HTR-8/SVneo (cell line): ENCODE measurements at regions not wholly inside any gene's neighbourhood (a gene's known extent, or its start where the extent isn't known, plus 50 kb on each side); places are given as distances from the start of the nearest gene placed in this dataset.

Experiments
- DNase-seq: peaks from one replicate; pipeline ENCODE4 v3.0.0; 2011; ENCODE audit warnings: low spot score, mixed read lengths; ENCODE audit not compliant: insufficient read length
- FAIRE-seq: peaks from 2 replicates; lab custom pipeline; 2011; peaks lifted over from hg19 to GRCh38; lab: Jason Lieb, UNC

DNA sequence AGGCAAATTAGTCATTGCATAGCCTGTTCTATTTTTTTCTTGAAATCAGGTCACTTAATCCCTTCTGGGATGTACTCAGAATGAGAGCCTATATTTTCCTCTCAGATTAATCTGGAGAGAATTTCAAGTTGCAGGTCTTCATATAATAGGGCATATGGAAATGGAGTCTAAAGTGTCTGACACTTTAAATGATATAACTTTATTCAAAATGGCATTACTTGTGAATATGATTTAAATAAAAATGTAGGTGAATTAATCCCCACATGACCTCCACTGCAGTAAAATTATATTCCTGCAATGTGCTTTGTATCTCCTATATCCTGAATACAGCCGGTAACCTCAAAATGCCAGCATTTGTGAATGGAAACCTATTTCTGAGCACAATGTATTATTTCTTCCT, 172.5 kb upstream of the BTBD3 start:
- DNase-seq, result no peak
- FAIRE-seq, result no peak

DNA sequence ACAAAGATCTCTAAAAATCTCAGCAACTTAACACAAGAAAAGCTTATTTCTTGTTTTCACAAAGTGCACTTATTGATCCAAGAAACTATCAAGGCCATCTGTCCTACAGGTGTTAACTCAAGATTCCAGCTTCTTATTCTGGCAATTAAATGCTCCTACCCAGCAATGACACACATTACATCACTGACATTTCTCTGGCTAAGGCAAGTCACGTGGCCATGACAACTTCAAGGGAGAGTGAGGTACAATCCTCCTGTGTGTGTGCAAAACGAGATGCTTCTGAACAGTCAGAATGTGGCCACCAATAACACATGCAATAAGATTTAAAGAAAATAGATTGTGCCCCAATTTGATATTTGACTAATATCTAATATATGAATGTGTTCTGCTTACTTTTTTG, 169.3 kb upstream of the BTBD3 start:
- peak; percentile 28 for FAIRE-seq
- DNase-seq, result no peak

DNA sequence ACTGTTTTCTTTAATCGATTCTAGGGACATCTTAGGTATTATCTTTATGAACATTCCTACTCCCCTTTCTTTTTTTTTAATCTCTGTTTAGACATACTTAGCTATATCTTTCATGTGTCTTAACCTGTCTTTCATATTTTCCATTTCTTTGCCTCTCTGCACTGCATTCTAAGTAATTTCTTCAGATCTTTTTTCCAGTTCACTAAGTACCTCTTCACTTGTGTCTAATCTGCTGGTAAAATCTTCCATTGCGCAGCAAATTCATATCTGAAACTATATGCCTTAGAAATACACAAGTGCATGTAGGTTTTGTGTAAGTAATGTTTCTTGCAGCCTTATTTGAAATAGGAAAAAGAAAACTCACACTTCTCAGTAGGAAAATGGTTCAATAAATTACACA, 165.4 kb upstream of the BTBD3 start:
- FAIRE-seq (no peak), DNase-seq (no peak)

DNA sequence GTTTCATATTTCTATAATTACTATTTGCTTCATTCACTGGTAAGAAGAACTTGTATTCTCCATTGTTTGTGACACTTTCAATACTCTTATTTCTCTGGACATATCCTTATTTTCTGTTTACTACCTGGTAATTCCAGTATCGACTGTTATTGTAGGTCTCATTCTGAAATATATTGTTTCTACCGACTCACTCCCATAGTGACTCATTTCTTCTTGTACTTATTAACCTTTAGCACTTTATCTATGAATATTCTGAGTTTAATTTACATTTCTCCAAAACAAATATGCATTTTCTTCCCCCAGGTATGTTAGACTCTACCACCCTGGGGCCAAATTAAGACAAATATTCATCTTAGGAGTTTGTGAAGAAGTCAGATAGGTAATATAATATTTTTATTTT, 164.5 kb upstream of the BTBD3 start:
- DNase-seq (no peak), FAIRE-seq (no peak)

DNA sequence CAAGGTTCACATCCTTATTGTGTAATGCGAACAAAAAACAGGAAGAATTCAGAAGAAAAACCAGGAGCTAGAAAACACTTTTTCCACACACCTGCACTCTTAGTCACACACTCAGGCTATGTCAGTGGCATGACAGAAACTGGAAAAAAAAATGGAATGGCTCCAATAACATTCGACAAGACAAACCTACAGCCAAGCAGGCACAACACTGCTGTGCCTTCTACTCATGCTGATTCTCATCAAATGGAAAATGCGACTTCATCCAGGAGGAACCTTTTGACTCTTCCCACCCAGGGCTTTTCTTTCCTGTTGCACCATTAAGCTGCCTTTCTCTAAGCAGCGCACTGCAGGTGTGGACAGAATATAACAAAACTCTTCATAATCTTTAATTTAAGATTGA, 163.2 kb upstream of the BTBD3 start:
- DNase-seq (no peak), FAIRE-seq (no peak)

DNA sequence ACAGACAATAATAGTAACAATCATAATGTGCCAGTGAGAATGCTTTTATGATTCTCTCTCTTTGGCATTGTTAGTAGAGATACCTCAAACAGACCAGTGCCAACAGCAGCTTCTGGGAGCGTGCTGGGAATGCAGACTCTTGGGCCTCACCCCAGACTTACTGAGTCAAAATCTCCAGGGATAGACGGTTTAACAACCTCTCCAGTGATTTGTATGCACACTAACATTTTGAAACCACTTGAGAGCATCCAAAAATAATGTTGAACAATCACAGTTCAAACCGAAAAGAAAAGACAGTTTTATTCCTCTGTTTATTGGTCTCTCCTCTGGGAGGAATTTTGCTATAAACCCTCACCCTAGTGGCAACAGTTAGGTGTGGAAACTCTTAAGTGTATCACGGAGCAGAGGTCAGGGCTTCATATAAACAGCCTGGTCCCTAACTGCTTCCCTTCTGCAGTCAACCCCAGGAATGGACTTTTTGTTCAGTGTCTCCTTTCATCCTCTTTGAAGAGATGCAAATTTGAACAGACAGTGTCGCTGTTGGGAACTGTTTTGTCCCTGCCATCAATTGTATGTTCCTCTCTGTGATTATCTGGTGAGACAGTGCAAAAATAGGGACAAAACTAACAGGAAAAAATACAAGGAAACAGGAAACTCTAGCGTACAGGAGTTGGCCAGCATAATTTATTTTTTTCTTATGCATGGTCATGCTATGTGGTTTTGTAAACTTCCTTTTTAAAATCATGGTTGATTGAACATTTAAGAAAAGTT, 162.4 kb upstream of the BTBD3 start:
- FAIRE-seq (no peak), DNase-seq (no peak)

DNA sequence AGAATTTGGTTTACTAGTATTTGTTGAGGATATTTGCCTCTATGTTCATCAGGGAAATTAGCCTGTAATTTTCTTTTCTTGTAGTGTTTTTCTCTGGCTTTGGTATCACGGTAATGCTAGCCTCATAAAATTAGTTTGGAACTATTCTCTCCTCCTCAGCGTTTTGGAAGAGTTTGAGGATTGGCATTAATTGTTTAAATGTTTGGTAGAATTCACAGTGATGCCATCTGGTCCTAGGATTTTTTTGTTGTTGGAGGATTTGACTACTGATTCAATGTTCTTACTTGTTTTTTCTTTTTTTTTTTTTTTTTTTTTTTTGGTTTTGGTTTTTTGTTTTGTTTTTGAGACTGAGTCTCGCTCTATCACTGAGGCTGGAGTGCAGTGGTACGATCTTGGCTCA, 156.2 kb upstream of the BTBD3 start:
- DNase-seq (no peak), FAIRE-seq (no peak)

DNA sequence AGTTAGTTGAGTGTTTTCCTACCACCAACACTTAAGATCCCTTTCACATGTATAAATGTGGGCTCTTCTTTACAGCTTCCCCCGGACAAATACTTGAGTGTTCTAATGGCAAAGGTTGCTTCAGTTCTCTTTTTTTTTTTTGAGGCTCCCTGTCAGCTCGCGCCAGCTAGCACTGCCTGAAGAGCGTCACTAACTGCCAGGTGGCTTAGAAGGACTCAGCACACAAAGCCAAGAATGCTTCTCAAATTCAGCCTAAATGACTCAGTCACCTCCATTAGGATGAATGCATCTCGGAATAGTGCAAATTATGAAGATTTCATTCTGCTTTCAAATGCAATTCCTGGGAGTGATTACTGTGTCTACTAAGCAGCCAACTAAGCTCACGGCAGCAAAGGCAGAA, 150.7 kb upstream of the BTBD3 start:
- FAIRE-seq, result no peak
- no peak for DNase-seq

DNA sequence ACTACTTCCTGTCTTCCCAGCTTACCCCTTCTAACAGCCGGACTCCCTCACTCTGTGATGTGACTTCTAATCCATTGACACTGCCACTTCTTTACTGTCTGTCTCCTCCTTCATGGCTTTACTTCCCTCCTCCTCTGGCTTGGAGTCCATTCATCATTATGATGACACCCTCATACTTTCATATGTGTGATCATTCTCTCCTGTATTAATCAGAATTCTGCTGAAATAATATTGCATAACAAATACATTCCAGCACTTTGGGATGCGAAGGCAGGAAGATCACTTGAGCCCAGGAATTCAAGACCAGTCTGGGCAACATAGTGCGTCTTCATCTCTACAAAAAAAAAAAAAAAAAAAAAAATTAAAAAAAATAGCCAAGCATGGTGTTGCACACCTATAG, 147.9 kb upstream of the BTBD3 start:
- DNase-seq, result no peak
- FAIRE-seq, result no peak

DNA sequence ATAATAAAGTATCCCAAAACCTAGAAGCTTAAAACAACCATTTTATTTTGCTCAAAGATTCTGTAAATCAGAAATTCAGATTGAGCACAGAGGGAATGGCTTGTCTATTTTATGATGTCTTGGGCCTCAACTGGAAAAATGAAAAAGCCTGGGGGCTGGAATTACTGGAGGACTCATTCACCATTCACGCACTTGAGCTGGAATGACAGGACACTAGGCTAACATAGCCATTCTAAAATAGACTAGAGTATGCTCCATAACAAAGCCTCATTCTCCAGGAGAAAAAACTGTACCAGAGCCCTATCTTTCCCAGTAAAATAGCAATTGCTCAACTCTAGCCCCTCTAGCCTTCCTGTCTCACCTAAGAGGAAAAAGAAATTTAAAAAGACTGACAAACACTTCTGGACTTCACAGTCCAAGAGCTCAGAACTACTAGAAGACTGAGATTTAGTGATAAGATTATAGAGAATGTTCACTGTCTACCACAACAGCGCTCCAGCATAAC, 145.4 kb upstream of the BTBD3 start:
- FAIRE-seq (no peak), DNase-seq (no peak)

DNA sequence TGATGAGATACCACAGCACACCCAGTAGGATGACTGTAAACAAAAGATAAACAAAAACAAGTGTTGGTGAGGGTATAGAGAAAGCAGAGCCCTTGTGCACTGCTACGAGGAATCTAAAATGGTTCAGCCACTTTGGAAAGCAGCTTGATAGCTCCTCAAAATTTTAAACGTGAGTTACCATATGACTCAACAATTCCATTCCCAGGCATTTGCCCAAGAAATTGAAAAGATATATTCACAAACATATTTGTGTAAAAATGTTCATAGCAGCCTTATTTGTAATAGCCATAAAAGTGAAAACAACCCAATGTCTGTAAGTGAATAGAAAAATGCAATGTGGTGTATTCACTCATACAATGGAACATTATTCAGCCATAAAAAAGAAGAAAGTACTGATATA, 141.0 kb upstream of the BTBD3 start:
- no peak for DNase-seq
- FAIRE-seq, result no peak

DNA sequence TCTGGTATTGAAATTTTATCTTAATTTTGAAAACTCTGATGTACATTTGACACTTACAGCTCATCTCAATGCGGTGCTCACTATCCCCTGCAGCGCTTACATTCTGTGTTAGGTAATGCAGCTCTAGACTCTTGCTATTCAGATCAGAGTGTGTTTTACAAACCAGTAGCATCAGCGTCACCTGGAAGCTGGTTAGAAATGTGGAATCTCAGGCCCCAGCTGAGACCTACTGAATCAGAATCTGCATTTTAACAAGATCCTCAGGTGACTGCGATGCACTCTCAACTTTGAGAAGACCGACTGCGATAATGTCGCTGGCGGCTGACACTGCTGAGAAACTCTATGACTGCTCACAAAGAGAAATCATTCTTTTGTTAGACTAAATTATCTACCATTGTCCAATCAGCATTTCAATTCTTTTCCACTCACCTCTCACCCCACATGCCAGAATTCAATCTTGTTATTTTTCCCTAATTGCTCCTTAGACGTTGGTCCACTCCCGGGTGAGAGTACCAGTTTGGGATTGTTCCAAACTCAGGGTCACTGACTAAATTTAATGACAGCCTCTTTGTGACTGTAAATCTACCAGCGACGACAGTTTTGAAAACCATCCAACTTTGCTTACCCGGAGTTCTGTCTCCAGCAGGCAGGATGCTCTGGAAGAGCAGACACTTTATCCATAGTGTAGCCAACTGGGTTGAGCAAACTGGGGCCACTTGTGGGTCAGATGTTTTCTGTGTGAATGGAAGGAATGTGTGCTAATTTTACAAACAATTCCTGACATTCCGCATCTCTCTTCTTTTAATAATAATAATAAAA, 140.1 kb upstream of the BTBD3 start:
- FAIRE-seq (peak; percentile 48), DNase-seq (peak; percentile 48)

DNA sequence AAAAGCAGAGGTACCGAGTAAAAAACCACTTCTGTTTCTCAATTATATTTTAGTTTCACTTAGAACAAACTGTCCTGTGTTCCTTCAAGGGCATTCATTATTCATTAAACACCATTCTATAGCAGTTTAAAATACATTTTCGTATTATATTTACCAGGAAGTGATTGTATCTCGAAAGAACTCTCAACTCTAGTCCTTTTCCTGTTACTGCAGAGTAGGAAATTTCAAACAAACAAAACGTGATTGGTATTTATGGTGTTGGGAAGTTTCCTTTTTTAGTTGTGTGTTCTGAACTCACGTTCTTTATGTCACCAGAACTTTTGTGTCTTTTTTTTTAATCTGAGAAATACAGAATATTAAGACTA, 139.5 kb upstream of the BTBD3 start:
- FAIRE-seq (no peak), DNase-seq (no peak)

DNA sequence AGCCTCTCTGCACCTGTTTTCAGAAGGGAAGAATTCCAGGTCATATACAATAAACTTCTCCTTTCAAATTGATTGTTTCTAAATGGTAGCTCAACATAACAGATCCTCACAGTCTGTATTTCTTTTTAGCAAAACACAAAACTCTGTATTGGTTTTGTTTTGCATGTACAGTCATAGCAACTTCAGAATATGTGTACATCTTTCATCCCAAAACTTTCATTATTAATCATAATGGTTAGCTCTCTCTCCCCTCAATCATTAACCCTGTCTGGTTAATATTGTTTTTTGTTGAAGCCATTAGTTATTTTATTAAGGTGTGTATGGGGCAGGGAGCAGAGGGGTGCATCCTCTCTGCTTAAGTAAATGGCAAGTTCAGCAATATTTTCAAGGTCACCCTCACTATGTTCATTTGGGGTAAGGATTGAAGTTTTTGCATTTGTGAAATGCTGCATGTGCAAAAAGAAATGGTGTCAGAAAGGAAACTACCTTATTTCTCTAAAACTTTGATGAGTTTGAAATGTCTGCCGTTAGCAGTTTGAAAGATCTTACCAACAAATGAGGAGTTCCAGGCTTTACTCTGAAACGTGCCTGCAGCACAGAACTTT, 136.8 kb upstream of the BTBD3 start:
- FAIRE-seq (no peak), DNase-seq (no peak)

DNA sequence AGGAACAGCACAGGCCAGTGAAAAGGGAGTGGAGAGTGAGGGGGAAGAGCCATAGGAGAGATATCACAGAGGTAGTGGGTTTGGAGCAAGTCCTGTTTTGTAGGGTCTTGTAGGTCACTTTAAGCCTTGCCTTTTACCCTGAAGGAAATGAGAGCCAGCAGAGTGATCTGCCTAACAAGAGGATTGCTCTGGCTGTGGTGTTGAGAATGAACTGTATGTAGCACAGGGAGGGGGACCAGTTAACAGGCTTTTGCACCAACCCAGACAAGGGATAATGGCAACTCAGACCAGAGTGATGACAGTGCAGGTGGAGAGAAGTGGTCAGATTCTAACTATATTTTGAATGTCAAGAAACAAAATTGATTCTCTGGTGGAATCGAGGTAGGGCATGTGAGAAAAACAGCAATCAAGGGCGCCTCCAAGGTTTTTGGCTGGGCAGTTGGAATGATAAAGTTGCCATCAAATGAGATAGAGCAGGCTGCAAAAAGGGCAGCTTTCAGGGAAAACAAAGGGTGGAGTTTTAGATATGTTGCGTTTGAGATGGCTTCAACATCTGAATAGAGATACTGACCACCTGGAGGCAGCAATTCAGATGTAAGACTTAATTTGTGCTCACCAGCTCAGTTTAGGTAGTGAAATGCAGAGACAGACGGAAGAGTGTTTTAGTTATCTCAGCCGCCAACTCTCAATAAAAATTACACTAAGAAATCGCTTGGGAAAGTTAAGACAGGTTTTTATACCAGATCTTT, 134.4 kb upstream of the BTBD3 start:
- DNase-seq, result no peak
- no peak for FAIRE-seq

DNA sequence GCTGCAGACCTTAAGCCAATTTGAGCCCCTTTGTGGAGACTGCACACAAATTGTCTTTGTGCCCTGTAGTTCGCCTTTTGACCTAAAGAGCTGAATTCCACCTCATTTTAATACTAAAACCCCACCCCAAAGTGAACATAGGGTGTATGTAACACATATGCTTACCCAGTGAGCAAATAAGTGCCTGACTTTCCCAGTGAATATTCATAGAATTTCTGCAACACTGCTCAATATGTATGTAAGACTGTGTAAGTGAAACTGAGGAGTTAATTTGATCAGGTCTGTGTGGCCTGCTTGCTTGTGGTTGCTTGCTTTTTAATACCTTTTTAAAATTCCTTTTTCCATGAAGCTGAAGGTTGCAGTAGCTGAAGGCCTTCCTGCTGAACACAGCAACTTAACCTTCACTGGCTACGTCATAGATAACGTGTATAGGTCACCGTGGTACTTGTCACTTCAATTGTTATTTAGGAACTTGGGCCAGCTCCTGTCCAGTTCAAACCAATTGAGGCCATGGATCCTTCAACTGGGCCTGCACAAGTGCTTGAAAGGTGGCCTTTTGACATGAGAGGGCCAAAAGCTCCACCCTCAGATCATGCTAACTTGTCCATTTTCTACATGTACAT, 131.7 kb upstream of the BTBD3 start:
- FAIRE-seq (peak; percentile 20), DNase-seq (no peak)

DNA sequence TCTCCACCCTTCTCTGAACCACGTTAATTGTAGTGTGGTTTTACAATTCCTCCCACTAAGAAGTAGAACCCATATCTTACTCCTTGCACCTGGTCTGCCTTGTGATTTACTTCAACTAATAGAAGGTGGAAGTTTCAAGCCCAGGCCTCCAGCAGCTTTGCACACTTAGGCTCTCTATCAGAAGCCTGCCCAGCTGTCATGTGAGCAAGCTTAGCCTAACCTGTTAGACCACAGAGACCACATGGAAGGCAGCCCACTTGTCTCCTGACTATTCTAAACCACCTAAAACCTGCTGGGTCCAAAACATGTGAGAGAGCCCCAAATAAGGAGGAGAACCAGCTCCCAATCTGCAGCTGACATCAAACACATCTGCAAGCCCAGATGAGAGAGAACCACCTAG, 127.6 kb upstream of the BTBD3 start:
- no peak for FAIRE-seq

DNA sequence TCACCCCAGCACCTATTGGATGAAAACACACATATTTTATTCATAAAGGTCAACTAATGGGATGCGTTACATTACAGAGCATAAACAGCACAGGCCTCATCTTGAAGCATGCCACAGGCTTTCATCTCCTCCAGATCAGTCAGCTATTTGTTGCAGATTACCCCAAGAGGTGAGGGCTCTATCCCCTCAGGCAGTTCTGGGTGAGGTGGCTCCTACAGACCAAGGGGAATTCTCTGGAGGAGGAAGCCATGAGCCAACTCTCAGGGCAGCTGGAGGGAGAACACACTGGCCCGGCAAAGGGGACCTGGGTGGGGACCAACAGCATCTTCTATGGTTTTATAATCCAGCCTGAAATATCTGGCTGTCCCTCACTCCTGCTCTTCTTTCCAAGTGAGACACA, 126.4 kb upstream of the BTBD3 start:
- no peak for FAIRE-seq
- DNase-seq, result no peak

More for the DNA sequence above, 127.6 kb upstream of the BTBD3 start:
- DNase-seq, result no peak

DNA sequence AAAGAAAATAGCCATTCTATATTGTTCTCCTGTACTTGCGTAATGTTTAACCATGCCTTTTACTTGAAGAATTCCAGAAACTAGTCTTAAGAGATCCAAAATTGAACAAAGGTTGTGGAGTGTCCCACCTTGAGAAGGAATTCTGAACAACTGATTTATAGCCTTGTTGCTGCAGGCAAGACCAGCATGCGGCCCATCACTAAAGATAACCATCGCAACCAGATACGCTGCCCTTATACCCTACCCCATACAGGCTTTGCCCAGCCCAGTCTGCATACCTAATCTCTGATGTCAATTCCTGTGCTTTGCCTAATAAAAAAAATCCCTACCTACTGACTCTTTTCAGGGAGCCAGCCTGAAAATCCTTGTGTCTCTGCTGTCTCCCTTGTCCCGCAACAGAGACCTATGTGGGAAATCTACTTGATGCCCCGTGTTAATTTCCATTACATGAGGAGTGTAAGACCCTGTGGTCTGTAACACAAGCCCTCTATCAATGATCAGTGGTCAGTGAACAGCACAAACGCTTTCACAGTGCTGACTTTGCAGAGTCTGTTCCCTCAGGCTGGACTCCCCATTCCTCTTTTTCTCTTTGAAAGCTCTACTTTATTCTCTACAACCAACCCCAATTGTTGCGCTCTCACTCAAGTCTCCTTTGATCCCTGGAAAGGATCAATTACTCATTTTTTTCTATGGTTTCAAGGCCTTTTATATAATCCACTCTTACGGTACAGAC, 125.7 kb upstream of the BTBD3 start:
- peak; percentile 71 for DNase-seq

More for the DNA sequence above, 125.7 kb upstream of the BTBD3 start:
- FAIRE-seq, result peak; percentile 74
